Fibroblast of lung (primary cell): ENCODE measurements at regions not wholly inside any gene's neighbourhood (a gene's known extent, or its start where the extent isn't known, plus 50 kb on each side); places are given as distances from the start of the nearest gene placed in this dataset.

Experiments
- CTCF ChIP-seq, 2 donors: IDR thresholded peaks in 1 of 2; conservative IDR thresholded peaks in 1 of 2; 1 replicate in 1 of 2; 2 replicates in 1 of 2; pipeline ENCODE4 v1.5.1; 2011 to 2012; ENCODE audit warnings: low read length in 2 of 2, control low read depth in 1 of 2, inconsistent platforms in 1 of 2, low read depth in 1 of 2, mild to moderate bottlenecking in 1 of 2
- EZH2 ChIP-seq: IDR thresholded peaks from 2 replicates; pipeline ENCODE4 v1.5.1; 2012; ENCODE audit warnings: low read length, control low read depth, mild to moderate bottlenecking; ENCODE audit errors: missing control alignments

GRCh38 chr20:22503577-22503976 is 80.8 kb downstream of the FOXA2 start:
- no peak for TF ChIP-seq CTCF (conservative IDR thresholded peaks at IDR 0.05 in 1 of 2, IDR thresholded peaks at IDR 0.05 in 1 of 2; ENCODE audit: low read depth in 1 of 2, low read length in 2 of 2)
- no peak for TF ChIP-seq EZH2
